NCI-H526 treated with DMSO at 0.1 percent for 48 hours (cell line): ENCODE measurements at regions not wholly inside any gene's neighbourhood (a gene's known extent, or its start where the extent isn't known, plus 50 kb on each side); places are given as distances from the start of the nearest gene placed in this dataset.
A peak's percentile ranks its signal among the peaks of the same experiment; 100 is the strongest.
"Not testable (repeated sequence)": the region's sequence is repeated elsewhere in the genome, so short reads cannot be mapped to it uniquely, and the experiment has no call there.

Experiments
- DNase-seq: peaks from one replicate; lab custom pipeline; 2025; lab: John Stamatoyannopoulos, UW

- DNase-seq = no peak
These were observed 560.4 kb downstream of the TBC1D22A start for GRCh38 chr22:47322854-47323253.

GRCh38 chr22:47320560-47320959 is 558.1 kb downstream of the TBC1D22A start:
- DNase-seq = no peak

GRCh38 chr22:47318041-47318737 is 555.7 kb downstream of the TBC1D22A start:
- DNase-seq = no peak

DNA sequence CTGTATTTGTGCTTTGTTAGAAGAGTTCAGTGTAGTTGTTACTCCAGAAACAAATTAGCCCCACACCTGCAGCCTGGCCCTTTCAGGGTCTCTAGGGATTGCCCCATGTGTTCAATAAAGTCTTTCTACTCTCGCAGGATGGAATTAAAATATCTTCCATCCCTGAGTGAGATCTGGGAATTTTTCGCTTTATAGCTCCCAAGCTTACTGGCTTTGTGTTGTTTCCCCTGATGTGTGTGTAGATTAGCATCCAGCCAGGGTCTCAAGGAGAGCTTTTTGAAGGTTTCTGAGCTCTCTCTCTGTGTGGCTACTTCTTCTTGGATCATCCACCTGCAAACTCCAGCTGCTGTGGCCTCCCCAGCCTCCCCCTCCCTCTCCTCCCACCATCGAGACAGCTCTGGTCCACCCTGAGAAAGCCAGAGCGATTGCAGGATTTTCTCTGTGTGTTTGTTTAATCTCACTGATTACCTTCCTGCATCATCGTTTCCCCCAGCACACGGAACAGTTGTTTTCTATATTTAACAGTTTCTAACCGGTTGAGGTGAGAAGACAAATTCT is 553.5 kb downstream of the TBC1D22A start:
- DNase-seq = peak; percentile 8

- DNase-seq = no peak
These were observed 548.2 kb downstream of the TBC1D22A start for GRCh38 chr22:47310601-47311000.

DNA sequence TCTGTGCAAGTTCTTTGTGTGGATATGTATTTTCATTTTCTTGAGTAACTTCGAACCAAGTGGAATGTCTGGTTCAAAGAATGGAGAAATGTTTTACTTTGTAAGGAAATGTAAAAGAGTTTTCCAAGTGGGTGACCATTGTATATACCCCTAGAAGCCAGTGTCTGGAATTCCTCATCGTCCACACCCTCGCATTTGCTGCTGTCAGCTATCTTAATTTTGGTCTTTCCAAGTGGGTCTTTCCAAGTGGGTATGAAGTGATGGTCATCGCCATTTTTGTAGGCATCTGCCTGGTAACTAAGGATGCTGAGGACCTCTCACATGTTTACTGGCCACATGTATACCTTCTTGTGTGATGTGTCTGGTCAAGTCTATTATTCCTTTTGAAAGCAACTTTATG is 547.5 kb downstream of the TBC1D22A start:
- DNase-seq = no peak

DNA sequence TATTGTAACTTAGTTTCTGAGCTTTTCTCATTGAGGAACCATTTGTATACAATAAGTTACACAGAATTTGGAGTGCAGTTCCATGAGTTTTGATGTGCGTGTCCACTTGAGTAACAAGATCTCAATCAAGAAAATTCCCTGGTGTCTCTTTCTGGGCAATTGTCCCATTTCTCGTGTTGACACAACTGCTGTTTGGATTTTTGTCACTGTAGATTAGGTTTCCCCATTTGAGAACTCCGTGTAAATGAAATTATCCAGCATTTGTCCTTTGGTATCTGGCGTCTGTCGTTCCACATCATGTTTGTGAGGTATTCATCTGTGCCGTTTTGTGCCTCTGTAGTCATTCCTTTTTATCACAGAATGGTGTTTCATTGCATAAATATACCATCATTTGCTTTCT is 547.0 kb downstream of the TBC1D22A start:
- no peak for DNase-seq

GRCh38 chr22:47308886-47309285 is 546.4 kb downstream of the TBC1D22A start:
- no peak for DNase-seq

DNA sequence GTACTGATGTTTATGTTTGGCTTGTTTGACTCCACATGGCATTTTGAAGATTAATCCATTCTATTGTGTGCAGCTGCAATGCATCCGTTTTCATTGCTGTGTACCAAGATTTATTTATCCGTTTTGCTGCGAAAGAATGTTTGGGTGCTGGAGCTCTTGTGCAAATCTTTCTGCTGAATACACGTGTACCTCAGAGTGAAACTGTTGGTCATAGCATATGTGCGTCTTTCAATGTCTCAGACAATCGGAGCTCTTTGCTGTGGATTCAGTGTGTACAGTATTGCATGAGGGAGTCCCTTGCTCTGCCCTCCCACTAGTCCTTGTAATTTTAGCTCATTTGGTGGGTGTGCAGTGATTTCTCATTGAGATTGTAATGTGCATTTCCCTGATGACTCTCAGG is 545.4 kb downstream of the TBC1D22A start:
- no peak for DNase-seq

- no peak for DNase-seq
These were observed 544.9 kb downstream of the TBC1D22A start for GRCh38 chr22:47307326-47307725.

DNA sequence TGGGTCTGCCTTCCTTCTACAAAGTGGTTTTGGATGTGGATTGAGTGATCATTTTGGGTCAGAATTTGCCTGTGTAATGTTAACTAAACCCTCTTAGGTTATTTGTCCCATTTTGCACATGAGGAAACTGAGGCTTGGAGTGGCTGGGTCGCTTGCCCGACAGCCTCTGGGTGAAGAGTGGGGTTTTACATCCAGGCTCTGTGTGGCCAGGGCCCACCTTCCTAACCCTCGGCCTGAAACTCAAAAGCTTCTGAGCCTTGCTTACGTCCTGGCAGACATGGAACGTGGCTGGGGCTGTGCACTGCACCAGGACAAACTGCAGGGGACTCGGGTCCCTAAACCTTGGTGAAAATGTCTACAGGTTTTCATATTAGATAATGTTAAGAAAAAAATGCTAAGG is 542.4 kb downstream of the TBC1D22A start:
- DNase-seq = no peak

DNA sequence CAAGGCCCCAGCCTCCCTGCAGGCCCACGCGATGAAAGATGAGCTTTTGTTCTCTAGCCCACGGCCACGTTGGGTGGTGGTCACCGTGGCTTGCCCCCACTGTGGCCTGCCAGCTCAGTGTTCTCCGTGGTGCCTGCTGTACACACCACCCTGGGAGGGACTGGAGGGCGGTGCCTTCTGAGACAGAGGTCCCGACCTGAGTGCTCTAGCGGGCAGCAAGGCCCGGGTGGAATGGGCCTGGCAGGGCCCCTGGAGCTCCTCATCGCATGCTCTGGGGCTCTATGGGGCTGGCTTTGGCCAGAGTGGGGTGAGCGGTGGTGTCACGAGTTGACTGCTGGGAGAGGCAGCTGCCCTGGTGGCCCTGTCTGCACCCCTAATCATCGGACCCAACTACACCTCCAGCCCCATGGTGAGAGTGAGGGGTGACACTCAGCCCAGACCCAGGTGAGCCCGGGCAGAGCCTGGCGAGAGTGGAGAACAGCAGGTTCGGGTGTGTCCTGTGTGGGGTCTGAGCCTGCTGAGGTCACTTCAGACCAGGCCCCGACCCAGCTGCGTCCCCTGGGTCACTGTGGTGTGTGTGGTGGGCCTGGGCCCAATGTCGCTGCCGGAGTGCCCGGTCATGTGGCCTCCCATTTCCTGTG is 541.9 kb downstream of the TBC1D22A start:
- no peak for DNase-seq

DNA sequence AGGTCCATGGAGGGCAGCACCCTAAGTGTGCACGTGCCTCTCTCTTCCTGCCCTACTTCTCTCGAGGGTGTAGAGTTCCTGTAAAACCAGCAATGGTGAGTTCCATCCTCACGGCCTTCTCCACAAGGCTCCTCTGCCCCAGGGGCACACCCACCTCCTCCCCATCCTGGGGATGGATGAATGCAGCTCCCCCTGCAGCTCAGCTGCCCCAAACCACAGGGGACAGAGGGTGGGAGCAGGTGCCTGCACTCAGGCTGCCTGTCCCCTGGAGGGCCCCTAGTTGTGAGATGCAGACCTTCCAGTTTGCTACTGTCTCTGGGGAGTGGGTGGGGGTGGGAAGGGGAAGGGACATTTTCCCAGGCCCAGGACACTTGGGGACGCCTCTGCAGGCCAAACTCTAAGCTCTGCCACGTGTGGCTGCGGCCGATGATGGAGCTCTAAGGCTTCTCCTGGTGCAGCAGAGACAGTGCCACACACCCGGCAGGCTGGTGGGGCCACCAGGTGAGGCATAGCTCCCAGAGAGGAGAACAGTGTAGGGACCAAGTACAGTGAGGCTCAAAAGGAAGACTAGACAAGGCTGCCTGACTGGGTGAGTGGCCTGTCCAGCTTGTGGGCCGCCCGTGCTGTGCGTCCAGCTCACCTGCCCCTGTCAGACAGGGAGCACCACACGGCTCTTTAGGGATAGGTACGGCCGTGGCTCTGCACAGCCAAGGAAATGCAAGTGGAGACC is 540.9 kb downstream of the TBC1D22A start:
- DNase-seq = no peak

- not testable (repeated sequence) for DNase-seq
These were observed 540.1 kb downstream of the TBC1D22A start for GRCh38 chr22:47302587-47302986.

DNA sequence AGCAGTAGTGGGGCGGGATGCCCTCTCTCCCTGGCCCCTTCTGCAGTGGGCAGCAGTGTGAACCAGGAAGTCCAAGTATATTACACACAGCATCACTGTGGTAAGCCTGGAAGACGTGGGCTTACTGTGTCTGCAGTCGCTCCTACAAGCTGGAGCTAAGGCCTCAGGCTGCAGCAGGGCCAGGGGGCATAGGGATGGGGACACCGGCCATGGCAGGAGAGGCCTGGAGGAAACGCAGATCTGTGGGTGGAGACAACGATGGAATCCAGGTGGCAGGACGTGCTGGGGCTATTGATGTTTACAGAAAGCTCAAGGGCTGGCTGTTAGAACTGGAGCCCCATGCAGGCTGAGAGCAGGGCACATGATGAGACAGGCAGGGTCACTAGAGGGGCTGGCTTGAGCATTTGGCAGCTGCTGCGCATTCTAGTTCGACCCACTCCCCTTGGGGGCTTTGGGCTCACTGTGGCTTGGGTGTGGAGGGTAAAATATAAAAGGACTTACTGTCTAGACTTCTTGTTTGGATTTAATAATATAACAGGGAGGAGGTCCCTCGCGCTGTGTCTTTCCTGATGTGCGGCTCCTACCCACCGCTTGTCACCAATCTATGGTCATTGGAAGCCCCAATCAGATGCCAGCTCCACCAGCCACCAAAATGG is 539.5 kb downstream of the TBC1D22A start:
- no peak for DNase-seq

DNA sequence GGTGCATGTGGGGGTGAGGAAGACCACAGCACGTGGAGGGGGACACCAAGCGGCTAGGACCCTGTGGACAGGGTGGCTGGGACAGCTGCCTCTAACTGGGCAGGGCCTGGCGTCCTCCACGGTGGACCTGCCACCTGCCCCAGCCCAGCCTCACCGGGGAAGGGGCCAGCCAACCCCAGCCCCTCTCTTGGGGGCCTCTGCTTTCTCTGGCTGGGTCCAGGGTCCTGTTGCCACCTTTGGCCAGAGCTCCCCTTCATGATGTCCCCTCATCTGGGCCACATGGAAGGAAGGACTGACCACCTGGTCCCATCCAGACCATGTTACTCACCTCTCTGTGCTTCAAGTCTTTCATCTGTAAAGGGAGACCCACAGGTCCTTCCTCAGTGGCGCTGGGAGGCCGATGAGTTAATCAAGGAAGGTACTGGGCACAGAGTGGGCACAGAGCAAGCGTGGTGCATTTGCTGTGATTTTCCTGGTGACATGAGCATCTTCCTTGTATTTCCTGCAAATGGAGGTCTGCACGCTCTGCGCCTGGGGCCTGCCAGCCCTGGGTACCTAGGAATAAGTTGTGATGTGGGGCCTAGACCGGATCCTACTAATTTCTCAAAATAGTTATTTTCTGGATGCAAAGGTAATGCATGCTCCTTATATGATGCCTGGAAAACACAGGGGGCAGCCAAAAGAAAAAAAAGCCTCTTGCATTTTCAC is 538.4 kb downstream of the TBC1D22A start:
- no peak for DNase-seq

- DNase-seq = no peak
These were observed 537.6 kb downstream of the TBC1D22A start for GRCh38 chr22:47299863-47300697.

GRCh38 chr22:47299211-47299862 is 536.9 kb downstream of the TBC1D22A start:
- DNase-seq = no peak

DNA sequence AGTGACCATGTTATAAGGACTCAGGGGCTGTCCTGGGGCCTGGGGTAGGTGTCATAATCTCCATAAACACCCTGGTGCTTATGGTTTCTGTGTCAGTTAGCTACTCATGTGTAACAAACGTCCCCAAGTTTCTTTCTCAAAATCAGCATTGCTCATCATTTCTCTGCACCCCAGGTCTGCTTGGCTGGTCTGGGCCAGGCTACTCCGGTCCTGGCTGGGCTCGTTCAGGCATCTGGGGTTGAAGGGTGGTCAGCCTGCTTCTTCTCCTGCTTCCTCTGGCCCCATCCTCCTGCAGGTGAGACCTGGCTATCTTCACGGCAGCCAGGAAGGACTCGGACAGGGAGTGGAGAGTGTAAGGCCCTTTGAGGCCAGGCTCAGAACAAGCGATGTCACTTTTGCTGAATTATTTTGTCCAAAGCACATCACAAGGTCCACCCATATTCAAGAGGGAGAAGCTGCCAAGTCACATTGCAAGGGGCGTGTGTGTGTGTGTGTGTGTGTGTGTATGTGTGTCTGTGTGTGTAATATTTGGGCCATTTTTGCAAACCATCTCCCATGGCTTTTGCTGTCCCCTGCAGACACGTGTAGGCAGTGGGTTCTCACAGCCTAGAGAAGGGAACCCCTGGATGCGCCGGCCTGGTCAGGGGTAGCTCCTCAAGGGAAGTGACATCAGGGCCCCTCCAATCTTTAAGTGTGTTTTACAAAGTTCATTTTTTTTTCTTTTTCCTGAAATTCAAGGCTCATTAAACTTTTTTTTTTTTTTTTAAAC is 535.8 kb downstream of the TBC1D22A start:
- no peak for DNase-seq
